ENCODE measurements at regions not wholly inside any gene's neighbourhood (a gene's known extent, or its start where the extent isn't known, plus 50 kb on each side); places are given as distances from the start of the nearest gene placed in this dataset.

GRCh38 chr2:179335732-179336131 is 71.1 kb upstream of the SESTD1 start:
- no peak for TF ChIP-seq CTCF (IDR thresholded peaks at IDR 0.05)
- TF ChIP-seq POLR2A (IDR thresholded peaks at IDR 0.05) = no peak
